ENCODE measurements at regions not wholly inside any gene's neighbourhood (a gene's known extent, or its start where the extent isn't known, plus 50 kb on each side); places are given as distances from the start of the nearest gene placed in this dataset.

DNA sequence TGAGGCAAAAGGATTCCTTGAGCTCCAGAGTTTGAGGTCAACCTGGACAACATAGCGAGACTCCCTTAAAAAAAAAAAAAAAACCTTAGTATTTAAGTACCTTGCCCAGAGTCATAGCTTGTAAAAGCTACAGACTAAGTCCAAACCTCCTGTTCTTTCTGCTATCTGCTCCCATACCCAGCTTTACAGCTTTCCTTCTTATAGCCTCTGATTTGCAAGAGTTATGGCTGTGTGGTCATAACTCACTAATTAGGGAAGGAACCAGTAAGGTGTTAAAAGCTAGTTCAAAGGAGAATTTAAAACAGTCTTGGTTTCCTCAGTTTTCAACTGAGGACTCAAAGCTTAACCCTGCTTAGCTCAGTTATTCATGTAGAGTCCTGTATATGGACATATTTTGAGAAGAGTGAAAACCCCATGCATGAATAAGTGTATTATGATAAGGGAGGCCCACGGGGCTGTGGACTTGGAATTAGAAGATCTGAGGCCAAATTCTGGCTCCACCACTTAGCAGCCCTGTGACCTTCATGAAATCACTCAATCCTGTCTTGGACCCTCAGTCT is 135.5 kb upstream of the SMAD3 start:
- H3K4me1 ChIP-seq (ENCODE audit: control insufficient read depth in 3 of 3, insufficient read depth in 2 of 3, low read depth in 1 of 3, low read length in 2 of 3) = peaks cover 0 to 29% (median 2%) of the 10 kb centered on the region in 3 donors
- 66 to 75% (median 67%) methylated on average over 2 of the region's 2 CpGs for WGBS, 3 donors
- no peak overlapping the region for H3K4me3 ChIP-seq (ENCODE audit: low read depth in 1 of 3, low read length in 3 of 3)
- DNase-seq (peak in 1 of 2 donors; percentile 48), FAIRE-seq (no peak)
- no peak overlapping the region for H3K27ac ChIP-seq (ENCODE audit: low read depth in 1 of 3, low read length in 2 of 3)
- peaks cover 0 to 19% of the 10 kb centered on the region in 2 donors for H3K9me3 ChIP-seq (ENCODE audit: control insufficient read depth in 2 of 2, insufficient read depth in 1 of 2, low read depth in 1 of 2, low read length in 1 of 2)
- H3K36me3 ChIP-seq (ENCODE audit: control insufficient read depth in 3 of 3, insufficient read depth in 2 of 3, low read depth in 1 of 3, low read length in 3 of 3) = no peaks in the 10 kb centered on the region
- H3K27me3 ChIP-seq (ENCODE audit: control insufficient read depth in 3 of 3, insufficient read depth in 3 of 3, low read length in 3 of 3) = no peaks in the 10 kb centered on the region

DNA sequence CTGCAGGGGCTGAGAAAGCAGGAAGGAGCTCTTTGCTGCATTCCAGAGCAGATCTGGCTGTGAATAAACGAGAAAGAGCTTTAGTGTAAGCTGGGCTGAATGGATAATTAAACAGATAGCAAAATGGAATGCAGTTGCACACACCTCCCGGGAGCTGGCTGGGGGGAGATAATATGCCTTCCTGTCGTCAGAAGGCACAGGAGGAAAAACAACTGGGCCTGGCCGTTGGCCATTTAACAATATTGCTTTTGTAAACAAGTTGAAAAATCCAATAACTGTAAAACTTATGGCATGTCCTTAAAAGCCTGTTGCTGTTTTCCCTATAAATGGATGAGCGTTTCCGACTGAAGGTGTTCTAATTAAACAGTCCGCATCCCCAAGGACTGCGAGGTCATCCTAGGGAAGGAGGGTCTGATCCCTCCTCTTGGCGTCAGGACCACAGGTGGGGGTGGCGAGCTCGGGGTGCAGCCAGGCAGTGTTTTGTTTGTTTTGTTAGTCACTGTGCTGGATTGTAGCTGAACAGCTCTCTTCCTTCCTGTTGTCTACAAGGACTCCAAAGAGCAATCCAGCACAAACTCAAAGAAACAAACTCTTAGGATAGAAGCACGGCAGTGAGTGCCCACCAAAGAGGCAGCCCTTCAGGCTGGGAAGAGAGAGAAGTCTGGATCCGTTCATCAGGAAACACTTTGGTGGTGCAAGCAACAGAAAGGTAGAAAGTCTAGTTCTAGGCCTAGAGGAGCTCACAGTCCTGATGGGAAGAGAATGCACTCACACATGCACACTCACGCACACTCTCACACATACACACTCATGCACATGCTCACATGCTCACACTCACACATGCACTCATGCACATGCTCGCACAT is 133.4 kb upstream of the SMAD3 start:
- 20 to 35% (median 31%) methylated on average over 15 of the region's 15 CpGs for WGBS, 3 donors
- H3K27ac ChIP-seq (ENCODE audit: low read depth in 1 of 3, low read length in 2 of 3) = peak overlapping the region in 2 of 3 donors; percentile 24 to 73
- H3K4me3 ChIP-seq (ENCODE audit: low read depth in 1 of 3, low read length in 3 of 3) = no peak overlapping the region
- DNase-seq (peak; percentile 68 to 71), FAIRE-seq (no peak)
- no peaks in the 10 kb centered on the region for H3K36me3 ChIP-seq (ENCODE audit: control insufficient read depth in 3 of 3, insufficient read depth in 2 of 3, low read depth in 1 of 3, low read length in 3 of 3)
- H3K27me3 ChIP-seq (ENCODE audit: control insufficient read depth in 3 of 3, insufficient read depth in 3 of 3, low read length in 3 of 3) = no peaks in the 10 kb centered on the region
- H3K4me1 ChIP-seq (ENCODE audit: control insufficient read depth in 3 of 3, insufficient read depth in 2 of 3, low read depth in 1 of 3, low read length in 2 of 3) = peaks cover 0 to 29% (median 2%) of the 10 kb centered on the region in 3 donors
- peaks cover 0 to 23% of the 10 kb centered on the region in 2 donors for H3K9me3 ChIP-seq (ENCODE audit: control insufficient read depth in 2 of 2, insufficient read depth in 1 of 2, low read depth in 1 of 2, low read length in 1 of 2)

DNA sequence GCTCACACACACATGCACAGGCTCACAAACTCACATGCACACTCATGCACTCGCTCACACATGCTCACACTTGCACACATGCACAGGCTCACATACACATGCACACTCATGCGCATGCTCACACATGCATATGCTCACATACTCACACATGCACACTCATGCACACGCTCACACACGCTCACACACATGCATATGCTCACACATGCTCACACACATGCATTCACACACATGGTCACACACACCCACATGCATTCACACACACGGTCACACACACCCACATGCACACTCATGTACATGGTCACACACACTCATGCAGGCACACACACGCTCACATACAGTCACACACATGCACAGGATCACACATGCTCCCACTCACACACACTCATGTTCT is 132.8 kb upstream of the SMAD3 start:
- no peak overlapping the region for H3K4me3 ChIP-seq (ENCODE audit: low read depth in 1 of 3, low read length in 3 of 3)
- H3K27me3 ChIP-seq (ENCODE audit: control insufficient read depth in 3 of 3, insufficient read depth in 3 of 3, low read length in 3 of 3) = no peaks in the 10 kb centered on the region
- no peak overlapping the region for H3K27ac ChIP-seq (ENCODE audit: low read depth in 1 of 3, low read length in 2 of 3)
- no peaks in the 10 kb centered on the region for H3K36me3 ChIP-seq (ENCODE audit: control insufficient read depth in 3 of 3, insufficient read depth in 2 of 3, low read depth in 1 of 3, low read length in 3 of 3)
- FAIRE-seq (no peak), DNase-seq (no peak)
- 88 to 95% (median 95%) methylated on average over 6 of the region's 6 CpGs for WGBS, 3 donors
- H3K9me3 ChIP-seq (ENCODE audit: control insufficient read depth in 2 of 2, insufficient read depth in 1 of 2, low read depth in 1 of 2, low read length in 1 of 2) = peaks cover 0 to 29% of the 10 kb centered on the region in 2 donors
- H3K4me1 ChIP-seq (ENCODE audit: control insufficient read depth in 3 of 3, insufficient read depth in 2 of 3, low read depth in 1 of 3, low read length in 2 of 3) = peaks cover 0 to 29% (median 2%) of the 10 kb centered on the region in 3 donors

DNA sequence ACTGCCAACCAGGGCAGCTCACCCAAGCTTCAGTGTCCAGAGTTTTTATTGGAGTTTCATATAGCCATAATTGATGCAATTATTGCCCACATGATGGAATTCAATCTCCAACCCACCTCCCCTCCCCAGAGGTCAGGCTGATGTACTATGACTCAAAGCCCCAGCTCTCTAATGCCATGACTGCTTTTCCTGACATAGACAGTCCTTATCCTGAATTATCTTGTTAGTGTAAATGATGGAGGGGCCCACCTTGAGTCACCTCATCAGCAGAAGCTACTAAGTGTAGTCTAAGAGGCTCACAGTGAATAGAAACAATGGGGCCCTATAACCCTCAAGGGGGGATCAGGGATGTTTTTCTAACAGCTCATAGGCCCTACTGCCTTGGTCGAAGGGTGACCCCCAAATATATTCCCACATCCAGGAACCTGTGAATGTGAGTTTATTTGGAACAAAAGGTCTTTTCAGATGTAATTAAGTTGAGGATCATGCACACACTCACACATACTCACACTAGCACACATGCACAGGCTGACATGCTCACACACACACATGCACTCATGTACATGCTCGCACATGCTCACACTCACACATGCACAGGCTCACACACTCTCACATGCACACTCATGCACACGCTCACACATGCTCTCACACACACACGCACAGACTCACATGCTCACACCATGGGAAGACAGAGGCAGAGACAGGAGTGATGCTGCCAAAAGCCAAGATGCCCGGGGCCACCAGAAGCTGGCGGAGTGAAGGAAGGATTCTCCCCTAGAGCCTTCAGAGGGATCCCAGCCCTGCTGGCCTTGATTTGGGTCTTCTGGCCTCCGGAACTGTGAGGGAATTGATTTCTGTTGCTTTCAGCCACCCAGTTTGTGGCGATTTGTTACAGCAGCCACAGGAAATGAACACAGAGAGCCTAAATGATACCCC is 131.2 kb upstream of the SMAD3 start:
- no peaks in the 10 kb centered on the region for H3K27me3 ChIP-seq (ENCODE audit: control insufficient read depth in 3 of 3, insufficient read depth in 3 of 3, low read length in 3 of 3)
- H3K4me1 ChIP-seq (ENCODE audit: control insufficient read depth in 3 of 3, insufficient read depth in 2 of 3, low read depth in 1 of 3, low read length in 2 of 3) = peaks cover 0 to 29% (median 2%) of the 10 kb centered on the region in 3 donors
- H3K36me3 ChIP-seq (ENCODE audit: control insufficient read depth in 3 of 3, insufficient read depth in 2 of 3, low read depth in 1 of 3, low read length in 3 of 3) = no peaks in the 10 kb centered on the region
- FAIRE-seq (no peak), DNase-seq (no peak)
- WGBS, 3 donors = 95 to 97% (median 95%) methylated on average over 8 of the region's 8 CpGs
- no peak overlapping the region for H3K4me3 ChIP-seq (ENCODE audit: low read depth in 1 of 3, low read length in 3 of 3)
- H3K9me3 ChIP-seq (ENCODE audit: control insufficient read depth in 2 of 2, insufficient read depth in 1 of 2, low read depth in 1 of 2, low read length in 1 of 2) = peaks cover 0 to 35% of the 10 kb centered on the region in 2 donors
- H3K27ac ChIP-seq (ENCODE audit: low read depth in 1 of 3, low read length in 2 of 3) = no peak overlapping the region

DNA sequence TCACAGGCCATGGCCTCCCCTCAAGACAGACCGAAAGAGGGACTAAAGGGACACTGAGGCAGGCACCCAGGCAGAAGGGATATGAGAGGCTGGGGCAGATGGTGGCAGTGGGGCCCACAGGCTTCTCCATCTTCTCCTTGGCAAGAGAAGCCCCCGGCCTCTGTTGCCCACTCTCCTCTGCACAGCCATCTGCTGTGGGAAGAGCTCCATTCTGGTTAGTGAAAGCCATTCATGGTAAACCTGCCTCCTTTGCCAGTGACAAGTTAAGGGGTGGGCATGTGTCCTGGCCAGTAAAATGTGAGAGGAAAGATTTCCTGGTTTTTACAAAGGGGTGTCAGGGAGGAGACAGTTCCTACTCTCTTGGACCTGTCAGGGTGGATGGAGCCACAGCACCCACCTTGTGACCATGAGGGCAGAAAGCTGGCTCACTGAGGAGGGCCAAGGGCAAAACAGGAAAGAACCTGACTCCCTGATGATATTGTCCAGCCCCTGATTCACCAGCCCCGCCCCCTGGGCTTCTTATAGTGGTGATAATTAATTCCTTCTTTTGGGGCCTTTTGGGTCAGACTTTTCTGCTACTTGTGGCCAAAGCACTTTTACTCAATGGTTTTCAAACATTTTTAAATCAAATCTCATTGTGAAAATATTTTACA is 130.4 kb upstream of the SMAD3 start:
- FAIRE-seq = no peak
- Histone ChIP-seq H3K4me1 (ENCODE audit: control insufficient read depth in 3 of 3, insufficient read depth in 2 of 3, low read depth in 1 of 3, low read length in 2 of 3) (peaks cover 0 to 24% (median 2%) of the 10 kb centered on the region in 3 donors), H3K4me3 (ENCODE audit: low read depth in 1 of 3, low read length in 3 of 3) (no peak overlapping the region), H3K27me3 (ENCODE audit: control insufficient read depth in 3 of 3, insufficient read depth in 3 of 3, low read length in 3 of 3) (no peaks in the 10 kb centered on the region), H3K9me3 (ENCODE audit: control insufficient read depth in 2 of 2, insufficient read depth in 1 of 2, low read depth in 1 of 2, low read length in 1 of 2) (peaks cover 0 to 35% of the 10 kb centered on the region in 2 donors), H3K36me3 (ENCODE audit: control insufficient read depth in 3 of 3, insufficient read depth in 2 of 3, low read depth in 1 of 3, low read length in 3 of 3) (no peaks in the 10 kb centered on the region), H3K27ac (ENCODE audit: low read depth in 1 of 3, low read length in 2 of 3) (no peak overlapping the region)
- 83 to 91% (median 91%) methylated on average over 3 of the region's 3 CpGs for WGBS, 3 donors
- no peak for DNase-seq

DNA sequence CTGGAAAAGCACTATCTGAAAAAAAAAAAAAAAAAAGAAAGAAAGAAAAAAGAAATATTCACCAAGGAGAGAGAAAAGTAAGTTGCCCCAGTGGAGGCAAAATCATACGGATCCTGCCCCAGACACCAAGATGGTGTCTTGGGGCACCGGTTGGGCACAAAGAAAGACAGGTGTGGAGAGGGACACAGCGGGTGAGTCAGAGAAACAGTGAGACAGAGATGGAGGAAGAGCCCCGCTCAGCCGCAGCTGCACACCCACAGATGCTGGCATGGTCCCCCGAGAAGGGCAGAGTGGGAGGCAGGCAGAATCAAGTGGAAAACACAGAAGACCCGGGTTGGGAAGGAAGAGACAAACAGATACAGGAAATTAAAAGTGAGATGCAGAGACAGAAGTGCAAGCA is 129.7 kb upstream of the SMAD3 start:
- Histone ChIP-seq H3K36me3 (ENCODE audit: control insufficient read depth in 3 of 3, insufficient read depth in 2 of 3, low read depth in 1 of 3, low read length in 3 of 3) (no peaks in the 10 kb centered on the region), H3K27me3 (ENCODE audit: control insufficient read depth in 3 of 3, insufficient read depth in 3 of 3, low read length in 3 of 3) (no peaks in the 10 kb centered on the region), H3K9me3 (ENCODE audit: control insufficient read depth in 2 of 2, insufficient read depth in 1 of 2, low read depth in 1 of 2, low read length in 1 of 2) (peaks cover 0 to 35% of the 10 kb centered on the region in 2 donors), H3K4me3 (ENCODE audit: low read depth in 1 of 3, low read length in 3 of 3) (no peak overlapping the region), H3K27ac (ENCODE audit: low read depth in 1 of 3, low read length in 2 of 3) (no peak overlapping the region), H3K4me1 (ENCODE audit: control insufficient read depth in 3 of 3, insufficient read depth in 2 of 3, low read depth in 1 of 3, low read length in 2 of 3) (peaks cover 0 to 17% (median 2%) of the 10 kb centered on the region in 3 donors)
- WGBS, 3 donors = 66 to 81% (median 77%) methylated on average over 7 of the region's 7 CpGs
- DNase-seq (no peak), FAIRE-seq (no peak)

DNA sequence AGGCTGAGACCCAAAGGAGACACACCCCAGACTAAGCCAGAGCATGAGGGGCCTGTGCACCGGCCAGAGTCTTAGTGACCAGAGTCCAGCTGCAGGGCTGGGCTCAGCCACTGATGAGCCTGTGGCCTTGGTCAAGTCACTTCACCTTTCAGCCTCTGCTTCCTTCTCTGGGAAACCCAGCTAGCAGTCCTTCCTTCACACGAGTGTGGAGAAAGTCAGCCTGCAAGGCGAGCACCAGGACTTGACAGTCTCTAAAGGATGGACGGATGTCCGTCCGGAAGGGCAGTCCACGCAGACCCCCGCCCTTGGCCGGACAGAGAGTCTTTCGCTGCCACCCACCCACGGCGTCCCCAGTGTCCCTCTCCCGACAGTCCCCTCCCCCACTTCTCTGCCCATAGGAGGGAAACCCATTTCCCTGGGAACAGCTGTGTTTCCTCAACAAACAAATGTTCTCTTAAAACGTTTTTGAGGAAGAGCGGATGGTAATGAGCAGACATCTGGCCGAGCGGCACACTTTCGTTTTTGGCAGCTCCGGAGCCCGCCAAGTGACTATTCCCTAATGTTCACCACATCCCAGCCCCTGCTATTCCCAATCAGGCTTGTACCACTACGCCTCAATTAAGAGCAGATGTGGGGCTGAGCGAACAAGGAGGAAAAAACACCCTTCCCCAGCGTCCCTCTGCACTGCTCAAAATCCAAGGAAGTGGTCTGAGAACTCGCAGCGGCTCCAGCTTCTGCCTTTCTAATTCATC is 129.1 kb upstream of the SMAD3 start:
- peaks cover 0 to 2% (median 0%) of the 10 kb centered on the region in 3 donors for H3K27me3 ChIP-seq (ENCODE audit: control insufficient read depth in 3 of 3, insufficient read depth in 3 of 3, low read length in 3 of 3)
- no peaks in the 10 kb centered on the region for H3K36me3 ChIP-seq (ENCODE audit: control insufficient read depth in 3 of 3, insufficient read depth in 2 of 3, low read depth in 1 of 3, low read length in 3 of 3)
- H3K9me3 ChIP-seq (ENCODE audit: control insufficient read depth in 2 of 2, insufficient read depth in 1 of 2, low read depth in 1 of 2, low read length in 1 of 2) = peaks cover 0 to 35% of the 10 kb centered on the region in 2 donors
- peak overlapping the region in 1 of 3 donors; percentile 11 for H3K4me3 ChIP-seq (ENCODE audit: low read depth in 1 of 3, low read length in 3 of 3)
- WGBS, 3 donors = 56 to 81% (median 81%) methylated on average over 25 of the region's 25 CpGs
- no peak for FAIRE-seq
- H3K4me1 ChIP-seq (ENCODE audit: control insufficient read depth in 3 of 3, insufficient read depth in 2 of 3, low read depth in 1 of 3, low read length in 2 of 3) = peaks cover 0 to 13% (median 2%) of the 10 kb centered on the region in 3 donors
- peak overlapping the region in 2 of 3 donors; percentile 5 to 8 for H3K27ac ChIP-seq (ENCODE audit: low read depth in 1 of 3, low read length in 2 of 3)
- no peak for DNase-seq
